Type B pancreatic cell (in vitro differentiated cells): ENCODE measurements at regions not wholly inside any gene's neighbourhood (a gene's known extent, or its start where the extent isn't known, plus 50 kb on each side); places are given as distances from the start of the nearest gene placed in this dataset.

Experiments
- DNase-seq: peaks from one replicate; pipeline ENCODE4 v3.0.0; 2021; ENCODE audit warnings: mixed read lengths; ENCODE audit not compliant: unreplicated experiment; ENCODE audit errors: extremely low spot score
- H3K27ac Mint-ChIP-seq: 2 replicates; pipeline ENCODE4 v1.8.0; 2021; ENCODE audit warnings: mild to moderate bottlenecking, mixed read lengths
- H3K27me3 Mint-ChIP-seq: 2 replicates; pipeline ENCODE4 v1.8.0; 2021; ENCODE audit warnings: mixed read lengths
- H3K36me3 Mint-ChIP-seq: 2 replicates; pipeline ENCODE4 v1.8.0; 2021; ENCODE audit warnings: mixed read lengths
- H3K4me1 Mint-ChIP-seq: one replicate; pipeline ENCODE4 v1.8.0; 2021; ENCODE audit warnings: mixed read lengths; ENCODE audit not compliant: unreplicated experiment
- H3K4me3 Mint-ChIP-seq: 2 replicates; pipeline ENCODE4 v1.8.0; 2021; ENCODE audit warnings: mild to moderate bottlenecking, mixed read lengths
- H3K9me3 Mint-ChIP-seq: 2 replicates; pipeline ENCODE4 v1.8.0; 2021; ENCODE audit warnings: mixed read lengths
- CTCF ChIP-seq: fragments of 200-600 bp; sonication (generic); conservative IDR thresholded peaks from 2 replicates; pipeline ENCODE4 v1.5.0; 2021; ENCODE audit warnings: antibody characterized with exemption, mild to moderate bottlenecking

- H3K27me3 Mint-ChIP-seq, result no peaks in the 10 kb centered on the region
- no peak for DNase-seq
- peaks cover 4% of the 10 kb centered on the region for H3K9me3 Mint-ChIP-seq
- no peak overlapping the region for H3K27ac Mint-ChIP-seq
- TF ChIP-seq CTCF, result no peak
- no peak overlapping the region for H3K4me3 Mint-ChIP-seq
- H3K36me3 Mint-ChIP-seq, result peaks cover 8% of the 10 kb centered on the region
- peaks cover 17% of the 10 kb centered on the region for H3K4me1 Mint-ChIP-seq
These were observed 119.0 kb upstream of the MGAT5 start for GRCh38 chr2:134134827-134135226.

GRCh38 chr2:134135793-134136192 is 118.1 kb upstream of the MGAT5 start:
- Mint-ChIP-seq H3K36me3 (peaks cover 8% of the 10 kb centered on the region), H3K4me1 (peaks cover 17% of the 10 kb centered on the region), H3K9me3 (peaks cover 4% of the 10 kb centered on the region), H3K27ac (no peak overlapping the region), H3K27me3 (no peaks in the 10 kb centered on the region), H3K4me3 (no peak overlapping the region)
- no peak for DNase-seq
- TF ChIP-seq CTCF, result no peak

DNA sequence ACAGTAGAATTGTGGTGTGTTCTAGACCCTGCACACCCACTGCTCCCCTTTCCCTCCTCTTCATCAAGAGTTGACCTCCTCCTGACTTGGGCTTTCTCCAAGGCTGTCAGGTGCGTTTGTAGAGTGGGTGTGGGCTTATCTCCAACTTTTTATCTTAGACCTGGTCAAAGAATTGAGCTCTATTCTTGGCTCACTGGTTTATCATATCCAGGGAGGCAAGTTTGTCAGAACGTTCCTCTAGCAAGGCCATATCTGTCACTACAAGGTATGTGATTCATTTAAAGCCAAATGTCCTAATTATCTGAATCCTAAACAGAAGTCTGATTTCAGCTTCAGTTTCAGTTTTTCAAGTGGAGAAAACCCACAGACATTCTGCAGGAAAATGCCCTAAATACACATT is 117.1 kb upstream of the MGAT5 start:
- H3K4me3 Mint-ChIP-seq, result no peak overlapping the region
- H3K36me3 Mint-ChIP-seq, result peaks cover 9% of the 10 kb centered on the region
- DNase-seq, result no peak
- H3K27ac Mint-ChIP-seq, result peak overlapping the region; percentile 36
- peaks cover 4% of the 10 kb centered on the region for H3K9me3 Mint-ChIP-seq
- H3K27me3 Mint-ChIP-seq, result no peaks in the 10 kb centered on the region
- no peak for TF ChIP-seq CTCF
- H3K4me1 Mint-ChIP-seq, result peaks cover 19% of the 10 kb centered on the region

GRCh38 chr2:134137182-134137611 is 116.7 kb upstream of the MGAT5 start:
- no peak overlapping the region for H3K27ac Mint-ChIP-seq
- peaks cover 7% of the 10 kb centered on the region for H3K36me3 Mint-ChIP-seq
- H3K27me3 Mint-ChIP-seq, result no peaks in the 10 kb centered on the region
- H3K9me3 Mint-ChIP-seq, result peaks cover 4% of the 10 kb centered on the region
- no peak for DNase-seq
- peaks cover 22% of the 10 kb centered on the region for H3K4me1 Mint-ChIP-seq
- H3K4me3 Mint-ChIP-seq, result no peak overlapping the region
- no peak for TF ChIP-seq CTCF

GRCh38 chr2:134138115-134138514 is 115.8 kb upstream of the MGAT5 start:
- Mint-ChIP-seq H3K27ac (no peak overlapping the region), H3K36me3 (peaks cover 6% of the 10 kb centered on the region), H3K27me3 (no peaks in the 10 kb centered on the region), H3K9me3 (peaks cover 4% of the 10 kb centered on the region), H3K4me3 (no peak overlapping the region), H3K4me1 (peaks cover 21% of the 10 kb centered on the region)
- no peak for DNase-seq
- no peak for TF ChIP-seq CTCF

GRCh38 chr2:134139611-134140010 is 114.3 kb upstream of the MGAT5 start:
- Mint-ChIP-seq H3K9me3 (peaks cover 11% of the 10 kb centered on the region), H3K27me3 (no peaks in the 10 kb centered on the region), H3K4me3 (no peak overlapping the region), H3K36me3 (peaks cover 17% of the 10 kb centered on the region), H3K4me1 (peaks cover 29% of the 10 kb centered on the region), H3K27ac (no peak overlapping the region)
- no peak for TF ChIP-seq CTCF
- DNase-seq, result no peak
